Gastrocnemius medialis (tissue), 4 donors: ENCODE measurements at regions not wholly inside any gene's neighbourhood (a gene's known extent, or its start where the extent isn't known, plus 50 kb on each side); places are given as distances from the start of the nearest gene placed in this dataset.

Source experiments
- POLR2A ChIP-seq, 2 donors: fragments of 450-650 bp; IDR thresholded peaks; one replicate each; pipeline ENCODE4 v1.6.1; 2017; ENCODE audit warnings: antibody characterized with exemption in 2 of 2, mild to moderate bottlenecking in 2 of 2, moderate library complexity in 2 of 2
- TF ChIP-seq, protein P1 (sequence below), 5 experiments: fragments of 450-650 bp in 3 of 5; fragments of 200-600 bp in 2 of 5; sonication (generic) in 2 of 5; IDR thresholded peaks in 4 of 5; conservative IDR thresholded peaks in 1 of 5; 1 replicate in 4 of 5; 2 replicates in 1 of 5; pipeline ENCODE4 v1.5.1; 2016 to 2019; ENCODE audit warnings: antibody characterized with exemption in 5 of 5, mild to moderate bottlenecking in 3 of 5, moderate library complexity in 3 of 5

DNA sequence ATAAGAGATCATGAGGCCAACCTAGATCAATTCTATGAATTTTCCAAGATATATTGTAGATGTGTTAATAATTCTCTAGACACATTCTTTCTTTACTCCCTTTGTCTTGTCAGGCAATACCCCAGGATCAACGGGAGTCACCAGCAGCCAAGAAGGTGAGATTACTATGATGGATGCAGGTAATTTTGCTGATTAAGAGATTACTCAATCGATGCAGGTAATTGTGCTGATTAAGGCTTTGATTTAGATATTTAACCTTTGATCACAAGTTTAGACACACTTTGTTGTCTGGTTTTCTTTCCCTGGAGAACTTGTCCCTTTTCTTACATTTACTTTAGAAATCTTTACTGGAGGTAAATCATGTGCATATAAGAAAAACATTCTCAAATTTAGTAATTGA is 134.3 kb upstream of the CNTN1 start:
- no peak for TF ChIP-seq POLR2A (IDR thresholded peaks at IDR 0.05)
- TF ChIP-seq, protein P1, sequence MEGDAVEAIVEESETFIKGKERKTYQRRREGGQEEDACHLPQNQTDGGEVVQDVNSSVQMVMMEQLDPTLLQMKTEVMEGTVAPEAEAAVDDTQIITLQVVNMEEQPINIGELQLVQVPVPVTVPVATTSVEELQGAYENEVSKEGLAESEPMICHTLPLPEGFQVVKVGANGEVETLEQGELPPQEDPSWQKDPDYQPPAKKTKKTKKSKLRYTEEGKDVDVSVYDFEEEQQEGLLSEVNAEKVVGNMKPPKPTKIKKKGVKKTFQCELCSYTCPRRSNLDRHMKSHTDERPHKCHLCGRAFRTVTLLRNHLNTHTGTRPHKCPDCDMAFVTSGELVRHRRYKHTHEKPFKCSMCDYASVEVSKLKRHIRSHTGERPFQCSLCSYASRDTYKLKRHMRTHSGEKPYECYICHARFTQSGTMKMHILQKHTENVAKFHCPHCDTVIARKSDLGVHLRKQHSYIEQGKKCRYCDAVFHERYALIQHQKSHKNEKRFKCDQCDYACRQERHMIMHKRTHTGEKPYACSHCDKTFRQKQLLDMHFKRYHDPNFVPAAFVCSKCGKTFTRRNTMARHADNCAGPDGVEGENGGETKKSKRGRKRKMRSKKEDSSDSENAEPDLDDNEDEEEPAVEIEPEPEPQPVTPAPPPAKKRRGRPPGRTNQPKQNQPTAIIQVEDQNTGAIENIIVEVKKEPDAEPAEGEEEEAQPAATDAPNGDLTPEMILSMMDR (IDR thresholded peaks at IDR 0.05 in 4 of 5, conservative IDR thresholded peaks at IDR 0.05 in 1 of 5) = no peak
